IPS DF 6.9 (cell line): ENCODE measurements at regions not wholly inside any gene's neighbourhood (a gene's known extent, or its start where the extent isn't known, plus 50 kb on each side); places are given as distances from the start of the nearest gene placed in this dataset.

Experiments used
- DNase-seq: peaks from one replicate; pipeline ENCODE4 v3.0.0-alpha.2; 2013; ENCODE audit warnings: low read depth, low spot score
- H3K27ac ChIP-seq: one replicate; pipeline ENCODE4 v1.5.1; 2013; ENCODE audit warnings: low read length, control low read depth
- H3K27me3 ChIP-seq: 2 replicates; pipeline ENCODE4 v1.6.1; 2013; ENCODE audit warnings: mild to moderate bottlenecking, low read length; ENCODE audit not compliant: control insufficient read depth, insufficient read depth
- H3K36me3 ChIP-seq: 2 replicates; pipeline ENCODE4 v1.6.1; 2013; ENCODE audit warnings: low read length; ENCODE audit not compliant: control insufficient read depth, insufficient read depth
- H3K4me1 ChIP-seq: 2 replicates; pipeline ENCODE4 v1.6.1; 2013; ENCODE audit warnings: low read length; ENCODE audit not compliant: control insufficient read depth, insufficient read depth
- H3K4me3 ChIP-seq: 2 replicates; pipeline ENCODE4 v1.5.1; 2013; ENCODE audit warnings: mild to moderate bottlenecking, low read length
- H3K9me3 ChIP-seq: 2 replicates; pipeline ENCODE4 v1.6.1; 2013; ENCODE audit warnings: low read length, inconsistent platforms; ENCODE audit not compliant: control insufficient read depth, insufficient read depth
- WGBS: extraction: QIAGEN DNeasy Blood & Tissue Kit; methylation state at CpG from one replicate; pipeline ENCODE4 v1.1.7; 2013; ENCODE audit warnings: mixed read lengths, missing lambda C conversion rate; ENCODE audit not compliant: insufficient read length, insufficient coverage; 5-methylcytosine and 5-hydroxymethylcytosine counted together

GRCh38 chr18:60675126-60675525, 302.6 kb upstream of the MC4R start:
- no CpG with 5 or more reads among the region's 4 CpGs for WGBS
- Histone ChIP-seq H3K36me3 (no peaks in the 10 kb centered on the region), H3K27ac (no peak overlapping the region), H3K4me3 (no peak overlapping the region), H3K9me3 (no peaks in the 10 kb centered on the region), H3K4me1 (peaks cover 1% of the 10 kb centered on the region; the same call in 1 of the 2 replicates), H3K27me3 (no peaks in the 10 kb centered on the region)
- no peak for DNase-seq

DNA sequence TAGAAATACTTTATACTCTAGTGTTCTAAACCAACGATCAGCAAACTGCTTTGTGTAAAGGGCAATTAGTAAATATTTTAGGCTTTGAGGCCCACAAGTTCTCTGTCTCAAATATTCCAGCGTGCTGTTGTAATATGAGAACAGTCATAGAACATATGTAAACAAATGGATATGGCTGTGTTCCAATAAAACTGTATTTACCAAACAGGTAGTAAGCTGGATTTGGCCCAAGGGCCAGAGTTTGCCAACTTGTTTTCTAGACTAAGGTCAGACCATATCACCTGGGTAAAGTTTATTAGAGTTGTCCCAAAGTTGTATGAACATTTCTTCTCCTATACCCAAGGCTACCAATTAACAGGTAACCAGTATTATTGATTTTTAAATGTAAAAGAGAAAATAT, 303.2 kb upstream of the MC4R start:
- H3K9me3 ChIP-seq = no peaks in the 10 kb centered on the region
- H3K4me1 ChIP-seq = no peaks in the 10 kb centered on the region
- H3K4me3 ChIP-seq = no peak overlapping the region
- DNase-seq = no peak
- no peak overlapping the region for H3K27ac ChIP-seq
- no peaks in the 10 kb centered on the region for H3K27me3 ChIP-seq
- no CpG with 5 or more reads among the region's 2 CpGs for WGBS
- no peaks in the 10 kb centered on the region for H3K36me3 ChIP-seq

DNA sequence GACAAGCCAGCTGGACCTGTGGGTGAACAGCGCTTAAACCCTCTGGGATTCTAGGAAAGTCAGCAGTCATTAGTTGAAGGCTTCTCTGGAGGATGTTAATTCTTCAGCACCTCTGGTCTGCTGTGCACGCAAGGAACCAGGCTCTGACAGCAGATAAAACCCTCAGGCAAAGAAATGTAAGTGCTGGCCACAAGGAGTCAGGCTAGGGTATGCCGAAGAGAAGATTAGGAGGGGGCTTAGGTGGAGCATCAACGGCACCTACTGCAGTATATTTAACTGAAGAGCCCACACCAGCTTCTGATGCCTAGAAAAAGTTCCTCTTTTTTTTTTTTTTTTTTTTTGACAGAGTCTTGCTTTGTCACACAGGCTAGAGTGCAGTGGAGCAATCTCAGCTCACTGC, 304.2 kb upstream of the MC4R start:
- no peaks in the 10 kb centered on the region for H3K9me3 ChIP-seq
- no peaks in the 10 kb centered on the region for H3K27me3 ChIP-seq
- no peak overlapping the region for H3K4me3 ChIP-seq
- no peaks in the 10 kb centered on the region for H3K36me3 ChIP-seq
- H3K27ac ChIP-seq = no peak overlapping the region
- no peaks in the 10 kb centered on the region for H3K4me1 ChIP-seq
- WGBS = no CpG with 5 or more reads among the region's 4 CpGs
- peak; percentile 16 for DNase-seq

- no peaks in the 10 kb centered on the region for H3K27me3 ChIP-seq
- H3K4me3 ChIP-seq = no peak overlapping the region
- H3K36me3 ChIP-seq = no peaks in the 10 kb centered on the region
- no CpG with 5 or more reads among the region's 6 CpGs for WGBS
- no peaks in the 10 kb centered on the region for H3K9me3 ChIP-seq
- H3K4me1 ChIP-seq = no peaks in the 10 kb centered on the region
- H3K27ac ChIP-seq = no peak overlapping the region
- no peak for DNase-seq
Observed at GRCh38 chr18:60684843-60685513, 312.4 kb upstream of the MC4R start.

- Histone ChIP-seq H3K36me3 (no peaks in the 10 kb centered on the region), H3K4me3 (no peak overlapping the region), H3K27me3 (no peaks in the 10 kb centered on the region), H3K4me1 (no peaks in the 10 kb centered on the region), H3K9me3 (no peaks in the 10 kb centered on the region), H3K27ac (no peak overlapping the region)
- no CpG with 5 or more reads among the region's 3 CpGs for WGBS
- DNase-seq = no peak
Observed at GRCh38 chr18:60686142-60686541, 313.6 kb upstream of the MC4R start.

- H3K4me1 ChIP-seq = no peaks in the 10 kb centered on the region
Observed at GRCh38 chr18:60691061-60691460, 318.5 kb upstream of the MC4R start.

DNA sequence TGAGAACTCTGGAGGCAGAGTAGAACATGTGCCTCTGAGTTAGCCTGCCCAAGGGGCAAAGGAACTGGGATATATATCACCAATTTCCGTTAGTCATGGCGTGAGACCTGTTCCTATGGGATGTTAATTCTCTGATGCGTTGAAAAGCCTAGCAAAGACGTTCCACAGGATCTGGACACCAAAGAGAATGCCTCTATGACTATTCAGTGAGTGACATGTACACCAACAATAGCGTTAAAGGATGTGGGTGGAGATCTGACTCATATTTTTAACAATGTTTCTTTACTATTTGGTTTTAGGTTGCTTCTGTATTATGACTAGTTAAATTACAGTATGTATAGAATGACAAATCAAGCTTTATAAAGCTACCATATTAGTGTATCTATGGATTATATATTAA, 320.9 kb upstream of the MC4R start:
- no CpG with 5 or more reads among the region's 5 CpGs for WGBS
- no peak overlapping the region for H3K27ac ChIP-seq

More at GRCh38 chr18:60691061-60691460, 318.5 kb upstream of the MC4R start:
- DNase-seq = no peak
- Histone ChIP-seq H3K36me3 (no peaks in the 10 kb centered on the region), H3K27ac (no peak overlapping the region), H3K4me3 (no peak overlapping the region), H3K27me3 (no peaks in the 10 kb centered on the region), H3K9me3 (no peaks in the 10 kb centered on the region)

DNA sequence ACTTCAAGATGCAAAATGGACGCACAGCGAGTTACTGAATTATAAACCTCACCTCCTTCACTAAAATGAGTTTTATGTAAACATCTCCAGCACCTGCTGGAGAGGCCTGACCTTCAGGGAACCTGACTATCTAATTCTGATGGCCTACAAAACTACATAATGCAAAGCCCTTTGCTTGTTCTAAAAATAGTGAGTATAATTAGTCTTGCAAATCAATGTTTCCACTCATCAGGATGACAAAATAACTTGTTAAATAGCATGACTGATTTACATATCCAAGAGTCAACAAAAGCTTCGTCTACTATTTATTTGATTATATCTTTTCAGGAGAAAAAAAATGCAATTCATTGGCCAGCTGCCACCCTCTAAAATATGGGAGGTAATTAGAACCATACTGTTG, 326.3 kb upstream of the MC4R start:
- no peaks in the 10 kb centered on the region for H3K36me3 ChIP-seq
- no peak for DNase-seq
- H3K27ac ChIP-seq = no peak overlapping the region
- H3K9me3 ChIP-seq = no peaks in the 10 kb centered on the region
- no peaks in the 10 kb centered on the region for H3K4me1 ChIP-seq
- H3K4me3 ChIP-seq = no peak overlapping the region
- no peaks in the 10 kb centered on the region for H3K27me3 ChIP-seq
- WGBS = no CpG with 5 or more reads among the region's 3 CpGs

More for the DNA sequence above, 320.9 kb upstream of the MC4R start:
- Histone ChIP-seq H3K36me3 (no peaks in the 10 kb centered on the region), H3K27me3 (no peaks in the 10 kb centered on the region), H3K9me3 (no peaks in the 10 kb centered on the region), H3K4me1 (no peaks in the 10 kb centered on the region), H3K4me3 (no peak overlapping the region)
- DNase-seq = no peak

- H3K27ac ChIP-seq = no peak overlapping the region
- no peak for DNase-seq
- H3K27me3 ChIP-seq = no peaks in the 10 kb centered on the region
- H3K36me3 ChIP-seq = no peaks in the 10 kb centered on the region
- H3K9me3 ChIP-seq = no peaks in the 10 kb centered on the region
- no CpG with 5 or more reads among the region's 3 CpGs for WGBS
- H3K4me3 ChIP-seq = no peak overlapping the region
- H3K4me1 ChIP-seq = no peaks in the 10 kb centered on the region
Observed at GRCh38 chr18:60722742-60723141, 350.2 kb upstream of the MC4R start.

GRCh38 chr18:60732143-60732542, 359.6 kb upstream of the MC4R start:
- no CpG with 5 or more reads among the region's 1 CpG for WGBS
- no peaks in the 10 kb centered on the region for H3K36me3 ChIP-seq
- H3K27me3 ChIP-seq = no peaks in the 10 kb centered on the region
- no peak overlapping the region for H3K27ac ChIP-seq
- H3K9me3 ChIP-seq = no peaks in the 10 kb centered on the region
- DNase-seq = no peak
- no peaks in the 10 kb centered on the region for H3K4me1 ChIP-seq
- no peak overlapping the region for H3K4me3 ChIP-seq

- H3K36me3 ChIP-seq = no peaks in the 10 kb centered on the region
- no peaks in the 10 kb centered on the region for H3K9me3 ChIP-seq
- H3K4me1 ChIP-seq = no peaks in the 10 kb centered on the region
- no CpG with 5 or more reads among the region's 7 CpGs for WGBS
- H3K4me3 ChIP-seq = no peak overlapping the region
- H3K27me3 ChIP-seq = no peaks in the 10 kb centered on the region
- DNase-seq = no peak
- no peak overlapping the region for H3K27ac ChIP-seq
Observed at GRCh38 chr18:60739212-60739611, 366.6 kb upstream of the MC4R start.
